Pulmonary artery endothelial cell (primary cell): ENCODE measurements at regions not wholly inside any gene's neighbourhood (a gene's known extent, or its start where the extent isn't known, plus 50 kb on each side); places are given as distances from the start of the nearest gene placed in this dataset.
"Not testable (repeated sequence)": the region's sequence is repeated elsewhere in the genome, so short reads cannot be mapped to it uniquely, and the experiment has no call there.

ENCODE experiments used
- DNase-seq: peaks from one replicate; pipeline ENCODE4 v3.0.0-alpha.2; 2011; ENCODE audit warnings: low read depth, low spot score

- DNase-seq = no peak
Observed at GRCh38 chr11:24238771-24239645, 257.8 kb upstream of the LUZP2 start.

GRCh38 chr11:24239930-24240329 lies 256.9 kb upstream of the LUZP2 start:
- DNase-seq = no peak

GRCh38 chr11:24240496-24241175 lies 256.2 kb upstream of the LUZP2 start:
- DNase-seq = no peak

GRCh38 chr11:24246715-24247114 lies 250.1 kb upstream of the LUZP2 start:
- DNase-seq = no peak

- DNase-seq = no peak
Observed at GRCh38 chr11:24247846-24248245, 249.0 kb upstream of the LUZP2 start.

- no peak for DNase-seq
Observed at GRCh38 chr11:24249921-24250320, 246.9 kb upstream of the LUZP2 start.

- no peak for DNase-seq
Observed at GRCh38 chr11:24253237-24253760, 243.6 kb upstream of the LUZP2 start.

- DNase-seq = no peak
Observed at GRCh38 chr11:24264868-24265267, 232.0 kb upstream of the LUZP2 start.

- no peak for DNase-seq
Observed at GRCh38 chr11:24267014-24267413, 229.8 kb upstream of the LUZP2 start.

- no peak for DNase-seq
Observed at GRCh38 chr11:24271798-24272197, 225.1 kb upstream of the LUZP2 start.

- not testable (repeated sequence) for DNase-seq
Observed at GRCh38 chr11:24274214-24274781, 222.6 kb upstream of the LUZP2 start.

- DNase-seq = no peak
Observed at GRCh38 chr11:24286238-24286637, 210.6 kb upstream of the LUZP2 start.

- DNase-seq = no peak
Observed at GRCh38 chr11:24289301-24289700, 207.6 kb upstream of the LUZP2 start.

GRCh38 chr11:24293964-24294363 lies 202.9 kb upstream of the LUZP2 start:
- DNase-seq = no peak

- no peak for DNase-seq
Observed at GRCh38 chr11:24295360-24295759, 201.5 kb upstream of the LUZP2 start.

- no peak for DNase-seq
Observed at GRCh38 chr11:24297461-24297860, 199.4 kb upstream of the LUZP2 start.

- DNase-seq = no peak
Observed at GRCh38 chr11:24298146-24298545, 198.7 kb upstream of the LUZP2 start.

GRCh38 chr11:24311974-24312373 lies 184.9 kb upstream of the LUZP2 start:
- no peak for DNase-seq

GRCh38 chr11:24312464-24313238 lies 184.2 kb upstream of the LUZP2 start:
- DNase-seq = no peak

- no peak for DNase-seq
Observed at GRCh38 chr11:24321229-24321628, 175.6 kb upstream of the LUZP2 start.

GRCh38 chr11:24324211-24324610 lies 172.6 kb upstream of the LUZP2 start:
- no peak for DNase-seq
